WTC11 (cell line): ENCODE measurements at regions not wholly inside any gene's neighbourhood (a gene's known extent, or its start where the extent isn't known, plus 50 kb on each side); places are given as distances from the start of the nearest gene placed in this dataset.
"Not testable (repeated sequence)": the region's sequence is repeated elsewhere in the genome, so short reads cannot be mapped to it uniquely, and the experiment has no call there.

ENCODE experiments used
- ATF1 ChIP-seq: sonication (generic); formaldehyde crosslinking; IDR thresholded peaks from 2 replicates; pipeline ENCODE4 v1.8.1; 2023; ENCODE audit warnings: mild to moderate bottlenecking, moderate library complexity, missing genetic modification reagents
- ATF2 ChIP-seq: sonication (generic); formaldehyde crosslinking; IDR thresholded peaks from 2 replicates; pipeline ENCODE4 v1.8.1; 2022; ENCODE audit warnings: low read depth, missing genetic modification reagents, borderline replicate concordance
- CREM ChIP-seq: sonication (generic); formaldehyde crosslinking; IDR thresholded peaks from 2 replicates; pipeline ENCODE4 v1.8.1; 2022; ENCODE audit warnings: mild to moderate bottlenecking, missing genetic modification reagents, moderate library complexity
- CTCF ChIP-seq: fragments of 200-600 bp; IDR thresholded peaks from 2 replicates; pipeline ENCODE4 v1.8.0; 2022; ENCODE audit warnings: antibody characterized with exemption
- GTF2I ChIP-seq: fragments of 250-450 bp; sonication (Bioruptor Pico); conservative IDR thresholded peaks from 2 replicates; pipeline ENCODE4 v1.4.0; 2021; ENCODE audit warnings: mild to moderate bottlenecking
- JUN ChIP-seq: sonication (generic); formaldehyde crosslinking; IDR thresholded peaks from 2 replicates; pipeline ENCODE4 v1.8.0; 2023; ENCODE audit warnings: mild to moderate bottlenecking, missing genetic modification reagents
- SP1 ChIP-seq: sonication (generic); formaldehyde crosslinking; conservative IDR thresholded peaks from 2 replicates; pipeline ENCODE4 v1.8.1; 2022; ENCODE audit warnings: missing genetic modification reagents
- ZNF138 ChIP-seq: sonication (generic); formaldehyde crosslinking; conservative IDR thresholded peaks from 2 replicates; pipeline ENCODE4 v1.8.1; 2022; ENCODE audit warnings: mild to moderate bottlenecking, moderate library complexity, missing genetic modification reagents
- ZNF416 ChIP-seq: fragments of 250-450 bp; sonication (Bioruptor Pico); IDR thresholded peaks from 2 replicates; pipeline ENCODE4 v1.9.0; 2021; ENCODE audit warnings: mild to moderate bottlenecking, inconsistent platforms
- TF ChIP-seq, protein P1 (sequence below): sonication (generic); formaldehyde crosslinking; IDR thresholded peaks from 2 replicates; pipeline ENCODE4 v1.8.0; 2022; ENCODE audit warnings: mild to moderate bottlenecking, missing genetic modification reagents
- TF ChIP-seq, protein P2 (sequence below): sonication (generic); formaldehyde crosslinking; IDR thresholded peaks from 2 replicates; pipeline ENCODE4 v1.8.0; 2023; ENCODE audit warnings: mild to moderate bottlenecking, missing genetic modification reagents
- TF ChIP-seq, protein P3 (sequence below): sonication (generic); formaldehyde crosslinking; IDR thresholded peaks from 2 replicates; pipeline ENCODE4 v1.8.1; 2022; ENCODE audit warnings: mild to moderate bottlenecking, missing genetic modification reagents, moderate library complexity, borderline replicate concordance

DNA sequence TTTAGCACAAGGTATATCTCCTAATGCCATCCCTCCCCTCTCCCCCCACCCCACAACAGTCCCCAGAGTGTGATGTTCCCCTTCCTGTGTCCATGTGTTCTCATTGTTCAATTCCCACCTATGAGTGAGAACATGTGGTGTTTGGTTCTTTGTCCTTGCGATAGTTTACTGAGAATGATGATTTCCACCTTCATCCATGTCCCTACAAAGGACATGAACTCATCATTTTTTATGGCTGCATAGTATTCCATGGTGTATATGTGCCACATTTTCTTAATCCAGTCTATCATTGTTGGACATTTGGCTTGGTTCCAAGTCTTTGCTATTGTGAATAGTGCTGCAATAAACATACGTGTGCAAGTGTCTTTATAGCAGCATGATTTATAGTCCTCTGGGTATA, 327.0 kb upstream of the FAM78B start:
- TF ChIP-seq ATF2 (CRISPR knock-in tag); ZNF416 (CRISPR knock-in tag); CTCF; ATF1; SP1 (CRISPR knock-in tag); ZNF138 (CRISPR knock-in tag); CREM; JUN (CRISPR knock-in tag); GTF2I (CRISPR knock-in tag): not testable (repeated sequence)
- TF ChIP-seq, protein P1, sequence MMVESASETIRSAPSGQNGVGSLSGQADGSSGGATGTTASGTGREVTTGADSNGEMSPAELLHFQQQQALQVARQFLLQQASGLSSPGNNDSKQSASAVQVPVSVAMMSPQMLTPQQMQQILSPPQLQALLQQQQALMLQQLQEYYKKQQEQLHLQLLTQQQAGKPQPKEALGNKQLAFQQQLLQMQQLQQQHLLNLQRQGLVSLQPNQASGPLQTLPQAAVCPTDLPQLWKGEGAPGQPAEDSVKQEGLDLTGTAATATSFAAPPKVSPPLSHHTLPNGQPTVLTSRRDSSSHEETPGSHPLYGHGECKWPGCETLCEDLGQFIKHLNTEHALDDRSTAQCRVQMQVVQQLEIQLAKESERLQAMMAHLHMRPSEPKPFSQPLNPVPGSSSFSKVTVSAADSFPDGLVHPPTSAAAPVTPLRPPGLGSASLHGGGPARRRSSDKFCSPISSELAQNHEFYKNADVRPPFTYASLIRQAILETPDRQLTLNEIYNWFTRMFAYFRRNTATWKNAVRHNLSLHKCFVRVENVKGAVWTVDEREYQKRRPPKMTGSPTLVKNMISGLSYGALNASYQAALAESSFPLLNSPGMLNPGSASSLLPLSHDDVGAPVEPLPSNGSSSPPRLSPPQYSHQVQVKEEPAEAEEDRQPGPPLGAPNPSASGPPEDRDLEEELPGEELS (CRISPR knock-in tag): not testable (repeated sequence)
- TF ChIP-seq, protein P2, sequence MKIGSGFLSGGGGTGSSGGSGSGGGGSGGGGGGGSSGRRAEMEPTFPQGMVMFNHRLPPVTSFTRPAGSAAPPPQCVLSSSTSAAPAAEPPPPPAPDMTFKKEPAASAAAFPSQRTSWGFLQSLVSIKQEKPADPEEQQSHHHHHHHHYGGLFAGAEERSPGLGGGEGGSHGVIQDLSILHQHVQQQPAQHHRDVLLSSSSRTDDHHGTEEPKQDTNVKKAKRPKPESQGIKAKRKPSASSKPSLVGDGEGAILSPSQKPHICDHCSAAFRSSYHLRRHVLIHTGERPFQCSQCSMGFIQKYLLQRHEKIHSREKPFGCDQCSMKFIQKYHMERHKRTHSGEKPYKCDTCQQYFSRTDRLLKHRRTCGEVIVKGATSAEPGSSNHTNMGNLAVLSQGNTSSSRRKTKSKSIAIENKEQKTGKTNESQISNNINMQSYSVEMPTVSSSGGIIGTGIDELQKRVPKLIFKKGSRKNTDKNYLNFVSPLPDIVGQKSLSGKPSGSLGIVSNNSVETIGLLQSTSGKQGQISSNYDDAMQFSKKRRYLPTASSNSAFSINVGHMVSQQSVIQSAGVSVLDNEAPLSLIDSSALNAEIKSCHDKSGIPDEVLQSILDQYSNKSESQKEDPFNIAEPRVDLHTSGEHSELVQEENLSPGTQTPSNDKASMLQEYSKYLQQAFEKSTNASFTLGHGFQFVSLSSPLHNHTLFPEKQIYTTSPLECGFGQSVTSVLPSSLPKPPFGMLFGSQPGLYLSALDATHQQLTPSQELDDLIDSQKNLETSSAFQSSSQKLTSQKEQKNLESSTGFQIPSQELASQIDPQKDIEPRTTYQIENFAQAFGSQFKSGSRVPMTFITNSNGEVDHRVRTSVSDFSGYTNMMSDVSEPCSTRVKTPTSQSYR (CRISPR knock-in tag): not testable (repeated sequence)
- TF ChIP-seq, protein P3, sequence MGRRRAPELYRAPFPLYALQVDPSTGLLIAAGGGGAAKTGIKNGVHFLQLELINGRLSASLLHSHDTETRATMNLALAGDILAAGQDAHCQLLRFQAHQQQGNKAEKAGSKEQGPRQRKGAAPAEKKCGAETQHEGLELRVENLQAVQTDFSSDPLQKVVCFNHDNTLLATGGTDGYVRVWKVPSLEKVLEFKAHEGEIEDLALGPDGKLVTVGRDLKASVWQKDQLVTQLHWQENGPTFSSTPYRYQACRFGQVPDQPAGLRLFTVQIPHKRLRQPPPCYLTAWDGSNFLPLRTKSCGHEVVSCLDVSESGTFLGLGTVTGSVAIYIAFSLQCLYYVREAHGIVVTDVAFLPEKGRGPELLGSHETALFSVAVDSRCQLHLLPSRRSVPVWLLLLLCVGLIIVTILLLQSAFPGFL (CRISPR knock-in tag): not testable (repeated sequence)
